ENCODE measurements at regions not wholly inside any gene's neighbourhood (a gene's known extent, or its start where the extent isn't known, plus 50 kb on each side); places are given as distances from the start of the nearest gene placed in this dataset.

DNA sequence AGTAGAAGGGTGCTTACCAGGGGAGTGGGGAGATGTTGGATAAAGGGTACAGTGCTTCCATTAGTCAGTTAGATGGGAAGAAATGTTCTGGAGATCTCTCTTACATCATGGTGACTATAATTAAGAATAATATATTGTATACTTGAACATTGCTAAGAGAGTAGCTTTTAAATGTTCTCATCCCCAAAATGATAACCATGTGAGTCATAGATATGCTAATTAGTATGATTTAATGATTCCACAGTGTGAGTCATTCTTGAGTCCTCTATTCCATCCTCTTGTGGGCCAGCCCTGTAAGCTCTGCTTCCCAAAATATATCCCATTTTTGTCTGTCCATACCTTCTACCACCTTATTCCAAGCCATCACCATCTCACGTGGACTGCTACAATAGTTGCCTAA lies 80.6 kb upstream of the CDH11 start:
- no peak for TF ChIP-seq CTCF (conservative IDR thresholded peaks at IDR 0.05)
- H3K9me3 Mint-ChIP-seq = peaks cover 3% of the 10 kb centered on the region
- H3K27me3 Mint-ChIP-seq (ENCODE audit: low read depth) = no peaks in the 10 kb centered on the region
- H3K36me3 Mint-ChIP-seq (ENCODE audit: low read depth) = no peaks in the 10 kb centered on the region
- no peak overlapping the region for H3K27ac Mint-ChIP-seq (ENCODE audit: unreplicated experiment)
- H3K4me1 Mint-ChIP-seq = no peaks in the 10 kb centered on the region
- H3K4me3 Mint-ChIP-seq = no peak overlapping the region
- no peak for DNase-seq (ENCODE audit: low read depth, low spot score)

GRCh38 chr16:65201511-65201910 lies 79.6 kb upstream of the CDH11 start:
- DNase-seq (ENCODE audit: low read depth, low spot score) = no peak
- H3K36me3 Mint-ChIP-seq (ENCODE audit: low read depth) = no peaks in the 10 kb centered on the region
- H3K27me3 Mint-ChIP-seq (ENCODE audit: low read depth) = no peaks in the 10 kb centered on the region
- no peak overlapping the region for H3K27ac Mint-ChIP-seq (ENCODE audit: unreplicated experiment)
- H3K4me3 Mint-ChIP-seq = no peak overlapping the region
- H3K9me3 Mint-ChIP-seq = peaks cover 3% of the 10 kb centered on the region
- TF ChIP-seq CTCF (conservative IDR thresholded peaks at IDR 0.05) = no peak
- no peaks in the 10 kb centered on the region for H3K4me1 Mint-ChIP-seq

DNA sequence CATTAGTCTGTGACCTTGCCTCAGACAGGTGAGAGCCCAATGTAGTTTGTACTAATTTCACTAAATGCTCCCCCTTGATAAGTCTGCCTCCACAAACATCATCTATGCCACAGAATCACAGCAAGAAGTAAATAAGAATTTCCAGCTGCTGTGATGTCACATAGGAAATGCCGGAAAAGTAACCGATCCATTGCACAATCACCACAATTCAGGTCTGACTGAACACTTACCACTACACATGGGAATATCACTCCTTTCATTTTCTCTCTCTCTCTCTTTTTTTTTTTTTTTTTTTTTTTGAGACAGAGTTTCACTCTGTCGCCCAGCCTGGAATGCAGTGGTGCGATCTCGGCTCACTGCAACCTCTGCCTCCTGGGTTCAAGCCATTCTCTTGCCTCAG lies 79.0 kb upstream of the CDH11 start:
- no peaks in the 10 kb centered on the region for H3K36me3 Mint-ChIP-seq (ENCODE audit: low read depth)
- no peaks in the 10 kb centered on the region for H3K4me1 Mint-ChIP-seq
- no peak for TF ChIP-seq CTCF (conservative IDR thresholded peaks at IDR 0.05)
- H3K9me3 Mint-ChIP-seq = peaks cover 3% of the 10 kb centered on the region
- no peak overlapping the region for H3K27ac Mint-ChIP-seq (ENCODE audit: unreplicated experiment)
- no peak for DNase-seq (ENCODE audit: low read depth, low spot score)
- H3K4me3 Mint-ChIP-seq = no peak overlapping the region
- H3K27me3 Mint-ChIP-seq (ENCODE audit: low read depth) = no peaks in the 10 kb centered on the region

DNA sequence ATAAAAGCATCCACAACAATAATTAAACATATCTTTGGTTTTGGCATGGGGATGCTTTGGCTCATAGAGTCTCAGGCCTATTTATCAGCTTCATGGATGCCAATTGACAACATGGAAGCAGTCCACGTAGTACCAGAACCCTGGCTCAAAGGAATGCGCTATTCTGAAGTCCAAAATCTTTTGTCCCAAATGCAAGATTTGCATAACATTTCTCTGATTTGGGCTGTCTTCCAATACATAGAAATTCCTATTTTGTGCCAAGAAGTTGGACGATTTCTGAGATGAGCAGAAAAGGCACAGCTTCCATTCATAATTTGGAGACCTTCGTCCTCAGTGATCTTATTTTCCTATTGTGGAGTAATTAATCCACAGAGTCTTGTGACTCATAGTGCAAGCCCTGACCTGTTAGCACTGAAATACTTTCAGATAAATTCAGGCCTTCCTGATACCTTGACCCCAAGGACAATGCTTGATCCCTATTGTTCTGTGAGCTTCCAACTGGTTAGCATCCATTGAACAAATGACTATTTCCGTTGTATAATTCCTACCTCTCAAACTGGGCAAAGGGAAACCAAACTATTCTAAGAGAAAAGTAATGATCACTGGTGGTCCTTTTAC lies 78.4 kb upstream of the CDH11 start:
- Mint-ChIP-seq H3K27me3 (ENCODE audit: low read depth) (no peaks in the 10 kb centered on the region), H3K4me1 (no peaks in the 10 kb centered on the region), H3K4me3 (no peak overlapping the region), H3K9me3 (peaks cover 3% of the 10 kb centered on the region), H3K27ac (ENCODE audit: unreplicated experiment) (no peak overlapping the region), H3K36me3 (ENCODE audit: low read depth) (no peaks in the 10 kb centered on the region)
- no peak for DNase-seq (ENCODE audit: low read depth, low spot score)
- TF ChIP-seq CTCF (conservative IDR thresholded peaks at IDR 0.05) = no peak

GRCh38 chr16:65196420-65197075 lies 74.7 kb upstream of the CDH11 start:
- Mint-ChIP-seq H3K4me1 (no peaks in the 10 kb centered on the region), H3K27ac (ENCODE audit: unreplicated experiment) (no peak overlapping the region), H3K4me3 (no peak overlapping the region), H3K36me3 (ENCODE audit: low read depth) (no peaks in the 10 kb centered on the region), H3K27me3 (ENCODE audit: low read depth) (no peaks in the 10 kb centered on the region), H3K9me3 (peaks cover 3% of the 10 kb centered on the region)
- no peak for TF ChIP-seq CTCF (conservative IDR thresholded peaks at IDR 0.05)
- DNase-seq (ENCODE audit: low read depth, low spot score) = no peak
